Activated CD4-positive, alpha-beta memory T cell treated with anti-CD3 and anti-CD28 coated beads for 36 hours (primary cell): ENCODE measurements at regions not wholly inside any gene's neighbourhood (a gene's known extent, or its start where the extent isn't known, plus 50 kb on each side); places are given as distances from the start of the nearest gene placed in this dataset.

Experiments used
- CTCF ChIA-PET: fragments of 350-600 bp; sonication (Branson Sonifier 250); formaldehyde crosslinking; loops from one replicate; lab custom pipeline; 2021; ENCODE audit warnings: antibody characterized with exemption, inconsistent platforms; lab: Charles Lee
- POLR2A ChIA-PET: fragments of 350-600 bp; sonication (Branson Sonifier 250); formaldehyde crosslinking; loops from one replicate; lab custom pipeline; 2021; ENCODE audit warnings: antibody characterized with exemption; lab: Charles Lee
- DNase-seq: peaks from one replicate; pipeline ENCODE4 v3.0.0-alpha.2; 2020
- H3K27ac Mint-ChIP-seq: one replicate; pipeline ENCODE4 v1.8.0; 2021; ENCODE audit warnings: mixed read lengths
- H3K27me3 Mint-ChIP-seq: one replicate; pipeline ENCODE4 v1.8.0; 2021; ENCODE audit warnings: mixed read lengths
- H3K36me3 Mint-ChIP-seq: one replicate; pipeline ENCODE4 v1.8.0; 2021; ENCODE audit warnings: mixed read lengths
- H3K4me1 Mint-ChIP-seq: one replicate; pipeline ENCODE4 v1.8.0; 2021; ENCODE audit warnings: low read depth, mixed read lengths
- H3K4me3 Mint-ChIP-seq: one replicate; pipeline ENCODE4 v1.8.0; 2021; ENCODE audit warnings: mild to moderate bottlenecking, mixed read lengths
- H3K9me3 Mint-ChIP-seq: one replicate; pipeline ENCODE4 v1.8.0; 2021; ENCODE audit warnings: mixed read lengths
- intact Hi-C: fragments of 100-400 bp; cut with micrococcal nuclease; formaldehyde crosslinking; loops from one replicate; pipeline ENCODE4 v1.15.1; 2023

- CTCF ChIA-PET = no interaction called here
- no peak for DNase-seq
- Mint-ChIP-seq H3K4me3 (no peak overlapping the region), H3K27ac (no peak overlapping the region), H3K36me3 (no peaks in the 10 kb centered on the region), H3K9me3 (peaks cover 3% of the 10 kb centered on the region), H3K27me3 (no peaks in the 10 kb centered on the region), H3K4me1 (no peaks in the 10 kb centered on the region)
- intact Hi-C loops = no loop called here
- POLR2A ChIA-PET = no interaction called here
These were observed 140.4 kb upstream of the ADGRL2 start for GRCh38 chr1:81660286-81660685.

- ChIA-PET POLR2A (no interaction called here), CTCF (no interaction called here)
- intact Hi-C loops = no loop called here
- DNase-seq = no peak
- Mint-ChIP-seq H3K27ac (no peak overlapping the region), H3K4me1 (no peaks in the 10 kb centered on the region), H3K9me3 (peaks cover 3% of the 10 kb centered on the region), H3K36me3 (no peaks in the 10 kb centered on the region), H3K4me3 (no peak overlapping the region), H3K27me3 (no peaks in the 10 kb centered on the region)
These were observed 146.1 kb upstream of the ADGRL2 start for GRCh38 chr1:81654657-81655056.

GRCh38 chr1:81654147-81654546, 146.6 kb upstream of the ADGRL2 start:
- peaks cover 3% of the 10 kb centered on the region for H3K9me3 Mint-ChIP-seq
- POLR2A ChIA-PET = no interaction called here
- H3K4me3 Mint-ChIP-seq = no peak overlapping the region
- no peak for DNase-seq
- intact Hi-C loops = no loop called here
- CTCF ChIA-PET = no interaction called here
- no peaks in the 10 kb centered on the region for H3K36me3 Mint-ChIP-seq
- no peaks in the 10 kb centered on the region for H3K4me1 Mint-ChIP-seq
- H3K27me3 Mint-ChIP-seq = no peaks in the 10 kb centered on the region
- no peak overlapping the region for H3K27ac Mint-ChIP-seq

- H3K4me1 Mint-ChIP-seq = no peaks in the 10 kb centered on the region
- H3K9me3 Mint-ChIP-seq = peaks cover 3% of the 10 kb centered on the region
- H3K27me3 Mint-ChIP-seq = no peaks in the 10 kb centered on the region
- H3K4me3 Mint-ChIP-seq = no peak overlapping the region
- no peak overlapping the region for H3K27ac Mint-ChIP-seq
- no peaks in the 10 kb centered on the region for H3K36me3 Mint-ChIP-seq
- DNase-seq = no peak
- POLR2A ChIA-PET = no interaction called here
- CTCF ChIA-PET = no interaction called here
- intact Hi-C loops = no loop called here
These were observed 150.0 kb upstream of the ADGRL2 start for GRCh38 chr1:81650776-81651175.

- H3K4me1 Mint-ChIP-seq = no peaks in the 10 kb centered on the region
- intact Hi-C loops = no loop called here
- no peak for DNase-seq
- H3K27ac Mint-ChIP-seq = no peak overlapping the region
- no peak overlapping the region for H3K4me3 Mint-ChIP-seq
- H3K36me3 Mint-ChIP-seq = no peaks in the 10 kb centered on the region
- H3K27me3 Mint-ChIP-seq = no peaks in the 10 kb centered on the region
- peaks cover 4% of the 10 kb centered on the region for H3K9me3 Mint-ChIP-seq
- POLR2A ChIA-PET = no interaction called here
- CTCF ChIA-PET = no interaction called here
These were observed 164.9 kb upstream of the ADGRL2 start for GRCh38 chr1:81635816-81636215.

GRCh38 chr1:81634294-81634693, 166.4 kb upstream of the ADGRL2 start:
- Mint-ChIP-seq H3K9me3 (peaks cover 4% of the 10 kb centered on the region), H3K36me3 (no peaks in the 10 kb centered on the region), H3K4me3 (no peak overlapping the region), H3K27ac (no peak overlapping the region), H3K4me1 (no peaks in the 10 kb centered on the region), H3K27me3 (no peaks in the 10 kb centered on the region)
- intact Hi-C loops = no loop called here
- CTCF ChIA-PET = no interaction called here
- no peak for DNase-seq
- POLR2A ChIA-PET = no interaction called here

- no peak for DNase-seq
- Mint-ChIP-seq H3K4me3 (no peak overlapping the region), H3K27ac (no peak overlapping the region), H3K27me3 (no peaks in the 10 kb centered on the region), H3K4me1 (no peaks in the 10 kb centered on the region), H3K9me3 (peaks cover 12% of the 10 kb centered on the region), H3K36me3 (no peaks in the 10 kb centered on the region)
- POLR2A ChIA-PET = no interaction called here
- intact Hi-C loops = no loop called here
- CTCF ChIA-PET = no interaction called here
These were observed 181.6 kb upstream of the ADGRL2 start for GRCh38 chr1:81619156-81619555.

GRCh38 chr1:81618376-81618775, 182.4 kb upstream of the ADGRL2 start:
- Mint-ChIP-seq H3K36me3 (no peaks in the 10 kb centered on the region), H3K4me3 (no peak overlapping the region), H3K27ac (no peak overlapping the region), H3K9me3 (peaks cover 12% of the 10 kb centered on the region), H3K27me3 (no peaks in the 10 kb centered on the region), H3K4me1 (no peaks in the 10 kb centered on the region)
- ChIA-PET CTCF (no interaction called here), POLR2A (no interaction called here)
- intact Hi-C loops = no loop called here
- no peak for DNase-seq

- DNase-seq = no peak
- intact Hi-C loops = no loop called here
These were observed 183.3 kb upstream of the ADGRL2 start for GRCh38 chr1:81617308-81617967.

GRCh38 chr1:81613803-81614202, 186.9 kb upstream of the ADGRL2 start:
- Mint-ChIP-seq H3K9me3 (peaks cover 12% of the 10 kb centered on the region), H3K36me3 (no peaks in the 10 kb centered on the region), H3K27me3 (no peaks in the 10 kb centered on the region), H3K4me3 (no peak overlapping the region), H3K27ac (no peak overlapping the region), H3K4me1 (no peaks in the 10 kb centered on the region)
- CTCF ChIA-PET = no interaction called here
- DNase-seq = no peak
- intact Hi-C loops = no loop called here
- POLR2A ChIA-PET = no interaction called here

More at GRCh38 chr1:81617308-81617967, 183.3 kb upstream of the ADGRL2 start:
- H3K4me1 Mint-ChIP-seq = no peaks in the 10 kb centered on the region
- no peak overlapping the region for H3K4me3 Mint-ChIP-seq
- H3K27me3 Mint-ChIP-seq = no peaks in the 10 kb centered on the region
- no peak overlapping the region for H3K27ac Mint-ChIP-seq
- ChIA-PET CTCF (no interaction called here), POLR2A (no interaction called here)
- peaks cover 12% of the 10 kb centered on the region for H3K9me3 Mint-ChIP-seq
- H3K36me3 Mint-ChIP-seq = no peaks in the 10 kb centered on the region

- no peaks in the 10 kb centered on the region for H3K4me1 Mint-ChIP-seq
- H3K36me3 Mint-ChIP-seq = no peaks in the 10 kb centered on the region
- no peaks in the 10 kb centered on the region for H3K27me3 Mint-ChIP-seq
- peaks cover 5% of the 10 kb centered on the region for H3K9me3 Mint-ChIP-seq
- ChIA-PET CTCF (no interaction called here), POLR2A (no interaction called here)
- intact Hi-C loops = no loop called here
- H3K4me3 Mint-ChIP-seq = no peak overlapping the region
- H3K27ac Mint-ChIP-seq = no peak overlapping the region
- no peak for DNase-seq
These were observed 192.8 kb upstream of the ADGRL2 start for GRCh38 chr1:81607924-81608323.

GRCh38 chr1:81607086-81607485, 193.6 kb upstream of the ADGRL2 start:
- Mint-ChIP-seq H3K4me1 (no peaks in the 10 kb centered on the region), H3K27ac (no peak overlapping the region)

GRCh38 chr1:81606656-81607055, 194.1 kb upstream of the ADGRL2 start:
- no peaks in the 10 kb centered on the region for H3K27me3 Mint-ChIP-seq
- ChIA-PET CTCF (no interaction called here), POLR2A (no interaction called here)
- no peak for DNase-seq
- H3K9me3 Mint-ChIP-seq = peaks cover 5% of the 10 kb centered on the region
- H3K4me1 Mint-ChIP-seq = no peaks in the 10 kb centered on the region
- no peak overlapping the region for H3K27ac Mint-ChIP-seq
- no peaks in the 10 kb centered on the region for H3K36me3 Mint-ChIP-seq
- no peak overlapping the region for H3K4me3 Mint-ChIP-seq
- intact Hi-C loops = no loop called here

More at GRCh38 chr1:81607086-81607485, 193.6 kb upstream of the ADGRL2 start:
- peaks cover 5% of the 10 kb centered on the region for H3K9me3 Mint-ChIP-seq
- H3K4me3 Mint-ChIP-seq = no peak overlapping the region
- ChIA-PET POLR2A (no interaction called here), CTCF (no interaction called here)
- no peaks in the 10 kb centered on the region for H3K36me3 Mint-ChIP-seq
- H3K27me3 Mint-ChIP-seq = no peaks in the 10 kb centered on the region
- no peak for DNase-seq
- intact Hi-C loops = no loop called here
